Activated CD4-positive, alpha-beta T cell treated with anti-CD3 and anti-CD28 coated beads, Interleukin-10, Interleukin-2, amounts not matched to agents 100 ng/mL and 50 ng/mL, durations not matched to agents 16 hours and 8 hours (primary cell): ENCODE measurements at regions not wholly inside any gene's neighbourhood (a gene's known extent, or its start where the extent isn't known, plus 50 kb on each side); places are given as distances from the start of the nearest gene placed in this dataset.

ENCODE experiments used
- DNase-seq: peaks from one replicate; pipeline ENCODE4 v3.0.0-alpha.2; 2020

- no peak for DNase-seq
These were observed 225.0 kb upstream of the PRMT6 start for GRCh38 chr1:106831511-106831910.

- no peak for DNase-seq
These were observed 219.8 kb upstream of the PRMT6 start for GRCh38 chr1:106836708-106837107.

- no peak for DNase-seq
These were observed 213.0 kb upstream of the PRMT6 start for GRCh38 chr1:106843518-106843917.

GRCh38 chr1:106846656-106847055, 209.8 kb upstream of the PRMT6 start:
- DNase-seq, result no peak

- DNase-seq, result no peak
These were observed 195.4 kb upstream of the PRMT6 start for GRCh38 chr1:106861110-106861509.

GRCh38 chr1:106868828-106869227, 187.6 kb upstream of the PRMT6 start:
- no peak for DNase-seq

- DNase-seq, result no peak
These were observed 180.9 kb upstream of the PRMT6 start for GRCh38 chr1:106875622-106876021.

- DNase-seq, result no peak
These were observed 180.1 kb upstream of the PRMT6 start for GRCh38 chr1:106876384-106876783.

GRCh38 chr1:106879538-106879937, 176.9 kb upstream of the PRMT6 start:
- no peak for DNase-seq

- no peak for DNase-seq
These were observed 176.2 kb upstream of the PRMT6 start for GRCh38 chr1:106880226-106880625.

- DNase-seq, result no peak
These were observed 173.3 kb upstream of the PRMT6 start for GRCh38 chr1:106883208-106883607.

- DNase-seq, result no peak
These were observed 167.4 kb upstream of the PRMT6 start for GRCh38 chr1:106889059-106889458.

- no peak for DNase-seq
These were observed 166.9 kb upstream of the PRMT6 start for GRCh38 chr1:106889583-106889982.

GRCh38 chr1:106897976-106898375, 158.5 kb upstream of the PRMT6 start:
- no peak for DNase-seq

- DNase-seq, result no peak
These were observed 156.8 kb upstream of the PRMT6 start for GRCh38 chr1:106899644-106900043.

GRCh38 chr1:106907795-106908194, 148.7 kb upstream of the PRMT6 start:
- no peak for DNase-seq

- no peak for DNase-seq
These were observed 147.8 kb upstream of the PRMT6 start for GRCh38 chr1:106908689-106909088.

GRCh38 chr1:106910798-106911197, 145.7 kb upstream of the PRMT6 start:
- DNase-seq, result no peak

- no peak for DNase-seq
These were observed 144.3 kb upstream of the PRMT6 start for GRCh38 chr1:106912131-106912530.

- DNase-seq, result no peak
These were observed 135.3 kb upstream of the PRMT6 start for GRCh38 chr1:106921186-106921585.

GRCh38 chr1:106924360-106924759, 132.1 kb upstream of the PRMT6 start:
- no peak for DNase-seq

- no peak for DNase-seq
These were observed 130.7 kb upstream of the PRMT6 start for GRCh38 chr1:106925750-106926149.

- DNase-seq, result no peak
These were observed 129.5 kb upstream of the PRMT6 start for GRCh38 chr1:106926803-106927582.

- DNase-seq, result peak; percentile 25
These were observed 119.4 kb upstream of the PRMT6 start for GRCh38 chr1:106937104-106937503.

GRCh38 chr1:106944721-106945120, 111.8 kb upstream of the PRMT6 start:
- DNase-seq, result no peak
